Midbrain (tissue), 1 donor: ENCODE measurements at regions not wholly inside any gene's neighbourhood (a gene's known extent, or its start where the extent isn't known, plus 50 kb on each side); places are given as distances from the start of the nearest gene placed in this dataset.
"Not testable (repeated sequence)": the region's sequence is repeated elsewhere in the genome, so short reads cannot be mapped to it uniquely, and the experiment has no call there.

Source experiments
- DNase-seq: peaks from one replicate; lab custom pipeline; 2025; lab: John Stamatoyannopoulos, UW

GRCh38 chr1:65527707-65528503 lies 107.4 kb downstream of the LEPR start:
- no peak for DNase-seq

- no peak for DNase-seq
Observed at GRCh38 chr1:65531972-65532570, 111.6 kb downstream of the LEPR start.

GRCh38 chr1:65535981-65536380 lies 115.5 kb downstream of the LEPR start:
- DNase-seq: no peak

GRCh38 chr1:65538086-65538485 lies 117.6 kb downstream of the LEPR start:
- no peak for DNase-seq

GRCh38 chr1:65538664-65539063 lies 118.2 kb downstream of the LEPR start:
- DNase-seq: no peak

- DNase-seq: no peak
Observed at GRCh38 chr1:65539266-65540131, 119.0 kb downstream of the LEPR start.

- DNase-seq: no peak
Observed at GRCh38 chr1:65541161-65541560, 120.7 kb downstream of the LEPR start.

GRCh38 chr1:65541865-65542264 lies 121.4 kb downstream of the LEPR start:
- no peak for DNase-seq

GRCh38 chr1:65542592-65542991 lies 122.1 kb downstream of the LEPR start:
- not testable (repeated sequence) for DNase-seq

- not testable (repeated sequence) for DNase-seq
Observed at GRCh38 chr1:65550306-65551010, 130.0 kb downstream of the LEPR start.

GRCh38 chr1:65552484-65552883 lies 132.0 kb downstream of the LEPR start:
- DNase-seq: not testable (repeated sequence)

- DNase-seq: not testable (repeated sequence)
Observed at GRCh38 chr1:65554086-65554764, 133.8 kb downstream of the LEPR start.

- DNase-seq: no peak
Observed at GRCh38 chr1:65554829-65555228, 134.4 kb downstream of the LEPR start.

GRCh38 chr1:65558215-65558614 lies 137.7 kb downstream of the LEPR start:
- DNase-seq: no peak

GRCh38 chr1:65564493-65564892 lies 144.0 kb downstream of the LEPR start:
- DNase-seq: no peak

- no peak for DNase-seq
Observed at GRCh38 chr1:65568285-65568684, 147.8 kb downstream of the LEPR start.

- no peak for DNase-seq
Observed at GRCh38 chr1:65572701-65573421, 152.4 kb downstream of the LEPR start.

- no peak for DNase-seq
Observed at GRCh38 chr1:65577278-65577677, 156.8 kb downstream of the LEPR start.

- not testable (repeated sequence) for DNase-seq
Observed at GRCh38 chr1:65577982-65578381, 157.5 kb downstream of the LEPR start.

- no peak for DNase-seq
Observed at GRCh38 chr1:65581119-65581518, 160.7 kb downstream of the LEPR start.

- DNase-seq: no peak
Observed at GRCh38 chr1:65584399-65584798, 163.9 kb downstream of the LEPR start.
